ENCODE measurements at regions not wholly inside any gene's neighbourhood (a gene's known extent, or its start where the extent isn't known, plus 50 kb on each side); places are given as distances from the start of the nearest gene placed in this dataset.

DNA sequence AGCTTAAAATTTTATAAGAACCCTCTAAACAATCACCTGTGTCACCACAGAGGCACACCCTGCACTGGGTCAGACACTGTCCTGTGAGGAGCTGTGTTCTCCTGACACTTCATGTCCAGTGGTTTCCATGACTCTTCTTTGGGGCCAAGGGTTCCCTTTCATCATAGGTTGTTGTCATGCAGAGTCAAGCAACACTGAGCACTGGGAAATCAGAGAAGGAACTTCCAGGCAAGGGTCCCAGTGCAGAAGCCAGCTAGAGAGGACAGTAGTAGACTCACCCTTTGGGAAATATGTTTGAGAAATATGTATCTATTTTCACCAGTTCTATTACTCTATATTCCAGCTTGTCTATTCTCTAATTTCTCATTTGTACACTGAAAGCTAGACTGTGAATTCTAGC, 56.4 kb upstream of the PRSS58 start:
- no peak for DNase-seq

DNA sequence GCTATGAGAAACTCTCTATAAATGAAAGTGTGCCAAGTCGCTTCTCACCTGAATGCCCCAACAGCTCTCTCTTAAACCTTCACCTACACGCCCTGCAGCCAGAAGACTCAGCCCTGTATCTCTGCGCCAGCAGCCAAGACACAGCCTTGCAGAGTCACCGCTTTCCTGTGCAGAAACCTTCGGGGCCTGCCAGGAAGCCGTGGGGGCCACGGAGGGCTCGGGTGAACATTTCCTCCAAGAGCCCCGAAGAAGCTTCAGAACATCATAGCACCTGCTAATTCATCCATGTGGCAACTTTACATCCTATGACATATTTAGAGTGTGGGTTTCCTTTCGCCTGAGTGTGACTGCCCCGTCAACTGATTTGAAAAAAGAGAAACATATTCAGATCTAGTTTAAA, 55.7 kb upstream of the PRSS58 start:
- DNase-seq, result no peak

DNA sequence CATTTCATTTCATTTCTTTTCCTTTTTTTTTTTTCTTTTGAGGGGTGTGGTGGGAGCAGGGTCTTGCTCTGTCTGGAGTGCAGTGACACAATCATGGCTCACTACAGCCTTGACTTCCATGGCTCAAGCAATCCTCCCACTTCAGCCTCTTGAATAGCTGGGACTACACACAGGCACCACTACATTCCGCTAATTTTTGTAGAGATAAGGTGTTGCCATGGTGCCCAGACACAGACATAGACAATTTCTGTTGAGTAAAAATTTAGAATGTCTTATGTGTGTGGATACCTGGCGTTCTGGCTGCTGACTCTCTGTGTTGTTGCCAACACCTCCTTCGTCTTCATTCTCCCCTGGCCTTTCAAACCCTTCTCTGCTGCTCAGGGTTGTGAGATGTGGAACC, 54.0 kb upstream of the PRSS58 start:
- no peak for DNase-seq

DNA sequence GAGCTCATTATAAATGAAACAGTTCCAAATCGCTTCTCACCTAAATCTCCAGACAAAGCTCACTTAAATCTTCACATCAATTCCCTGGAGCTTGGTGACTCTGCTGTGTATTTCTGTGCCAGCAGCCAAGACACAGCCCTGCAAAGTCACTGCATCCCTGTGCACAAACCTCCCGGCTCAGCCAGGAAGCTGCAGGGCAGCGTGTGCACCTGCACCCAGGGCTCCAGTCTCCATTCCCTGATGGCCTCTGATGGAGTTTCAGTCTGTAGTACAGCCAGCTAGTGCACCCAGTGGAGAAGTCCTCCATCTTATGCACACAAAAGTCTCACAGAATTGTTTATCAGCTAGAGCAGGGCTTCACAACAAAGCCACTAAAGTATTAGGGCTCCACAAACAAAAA, 51.1 kb upstream of the PRSS58 start:
- DNase-seq, result no peak

DNA sequence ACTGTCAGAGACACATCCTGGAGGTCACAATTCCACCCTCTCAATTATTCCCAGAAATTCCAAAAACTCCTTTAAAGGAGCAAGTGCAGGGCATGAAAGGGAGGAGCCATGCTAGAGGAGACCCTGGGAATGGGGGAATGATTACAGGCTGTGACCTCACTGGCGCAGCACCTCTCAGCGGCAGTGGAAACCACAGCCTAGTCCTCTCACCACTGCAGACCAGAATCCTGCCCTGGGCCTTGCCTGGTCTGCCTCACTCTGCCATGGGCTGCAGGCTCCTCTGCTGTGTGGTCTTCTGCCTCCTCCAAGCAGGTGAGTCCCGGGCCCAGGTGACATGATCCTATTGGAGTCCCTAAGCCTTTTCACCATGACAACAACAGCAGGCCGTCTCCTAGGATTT, 50.5 kb upstream of the PRSS58 start:
- no peak for DNase-seq
